ENCODE measurements at regions not wholly inside any gene's neighbourhood (a gene's known extent, or its start where the extent isn't known, plus 50 kb on each side); places are given as distances from the start of the nearest gene placed in this dataset.

- no peak for TF ChIP-seq REST (IDR thresholded peaks at IDR 0.05; ENCODE audit: insufficient read depth in 1 of 2, low read depth in 2 of 2, low read length in 2 of 2)
- TF ChIP-seq FOXP2 (optimal IDR thresholded peaks at IDR 0.05; ENCODE audit: borderline replicate concordance, extremely low read depth, extremely low read length, insufficient read depth) = no peak
- TF ChIP-seq SIN3A (IDR thresholded peaks at IDR 0.05; ENCODE audit: borderline replicate concordance, insufficient read depth, low read length) = no peak
- TF ChIP-seq POLR2AphosphoS5 (IDR thresholded peaks at IDR 0.05; ENCODE audit: low read depth, low read length) = no peak
- TF ChIP-seq TAF1 (IDR thresholded peaks at IDR 0.05; ENCODE audit: borderline replicate concordance, insufficient read depth, low read length) = no peak
Measured at GRCh38 chr13:59452189-59452890, 711.4 kb downstream of the DIAPH3 start.

GRCh38 chr13:59458908-59459579 lies 704.7 kb downstream of the DIAPH3 start:
- no peak for TF ChIP-seq POLR2AphosphoS5 (IDR thresholded peaks at IDR 0.05; ENCODE audit: low read depth, low read length)
- TF ChIP-seq REST (IDR thresholded peaks at IDR 0.05; ENCODE audit: insufficient read depth in 1 of 2, low read depth in 2 of 2, low read length in 2 of 2) = no peak
- TF ChIP-seq FOXP2 (optimal IDR thresholded peaks at IDR 0.05; ENCODE audit: borderline replicate concordance, extremely low read depth, extremely low read length, insufficient read depth) = no peak
- no peak for TF ChIP-seq SIN3A (IDR thresholded peaks at IDR 0.05; ENCODE audit: borderline replicate concordance, insufficient read depth, low read length)
- no peak for TF ChIP-seq TAF1 (IDR thresholded peaks at IDR 0.05; ENCODE audit: borderline replicate concordance, insufficient read depth, low read length)

GRCh38 chr13:59459972-59460371 lies 703.8 kb downstream of the DIAPH3 start:
- no peak for TF ChIP-seq SIN3A (IDR thresholded peaks at IDR 0.05; ENCODE audit: borderline replicate concordance, insufficient read depth, low read length)
- TF ChIP-seq POLR2AphosphoS5 (IDR thresholded peaks at IDR 0.05; ENCODE audit: low read depth, low read length) = no peak
- TF ChIP-seq TAF1 (IDR thresholded peaks at IDR 0.05; ENCODE audit: borderline replicate concordance, insufficient read depth, low read length) = no peak
- TF ChIP-seq REST (IDR thresholded peaks at IDR 0.05; ENCODE audit: insufficient read depth in 1 of 2, low read depth in 2 of 2, low read length in 2 of 2) = no peak
- no peak for TF ChIP-seq FOXP2 (optimal IDR thresholded peaks at IDR 0.05; ENCODE audit: borderline replicate concordance, extremely low read depth, extremely low read length, insufficient read depth)

GRCh38 chr13:59461411-59461810 lies 702.3 kb downstream of the DIAPH3 start:
- TF ChIP-seq SIN3A (IDR thresholded peaks at IDR 0.05; ENCODE audit: borderline replicate concordance, insufficient read depth, low read length) = no peak
- TF ChIP-seq TAF1 (IDR thresholded peaks at IDR 0.05; ENCODE audit: borderline replicate concordance, insufficient read depth, low read length) = no peak
- no peak for TF ChIP-seq FOXP2 (optimal IDR thresholded peaks at IDR 0.05; ENCODE audit: borderline replicate concordance, extremely low read depth, extremely low read length, insufficient read depth)
- no peak for TF ChIP-seq REST (IDR thresholded peaks at IDR 0.05; ENCODE audit: insufficient read depth in 1 of 2, low read depth in 2 of 2, low read length in 2 of 2)
- TF ChIP-seq POLR2AphosphoS5 (IDR thresholded peaks at IDR 0.05; ENCODE audit: low read depth, low read length) = no peak
